Progenitor cell of endocrine pancreas (in vitro differentiated cells): ENCODE measurements at regions not wholly inside any gene's neighbourhood (a gene's known extent, or its start where the extent isn't known, plus 50 kb on each side); places are given as distances from the start of the nearest gene placed in this dataset.

Source experiments
- DNase-seq: peaks from one replicate; pipeline ENCODE4 v3.0.0; 2021; ENCODE audit warnings: low spot score; ENCODE audit not compliant: unreplicated experiment
- H3K27ac Mint-ChIP-seq: 2 replicates; pipeline ENCODE4 v1.8.0; 2021; ENCODE audit warnings: mild to moderate bottlenecking, moderate library complexity, mixed read lengths
- H3K27me3 Mint-ChIP-seq: 2 replicates; pipeline ENCODE4 v1.8.0; 2021; ENCODE audit warnings: mixed read lengths
- H3K36me3 Mint-ChIP-seq: 2 replicates; pipeline ENCODE4 v1.8.0; 2022; ENCODE audit warnings: mixed read lengths; ENCODE audit not compliant: insufficient read depth
- H3K4me1 Mint-ChIP-seq: 2 replicates; pipeline ENCODE4 v1.8.0; 2021; ENCODE audit warnings: low read depth, mixed read lengths
- H3K4me3 Mint-ChIP-seq: 2 replicates; pipeline ENCODE4 v1.8.0; 2021; ENCODE audit warnings: low read depth, mild to moderate bottlenecking, moderate library complexity, mixed read lengths
- H3K9me3 Mint-ChIP-seq: 2 replicates; pipeline ENCODE4 v1.8.0; 2021; ENCODE audit warnings: low read depth, mixed read lengths
- TF ChIP-seq, protein P1 (sequence below): fragments of 200-600 bp; sonication (generic); IDR thresholded peaks from one replicate; pipeline ENCODE4 v1.5.0; 2021; ENCODE audit warnings: antibody characterized with exemption, mild to moderate bottlenecking; ENCODE audit not compliant: unreplicated experiment

DNA sequence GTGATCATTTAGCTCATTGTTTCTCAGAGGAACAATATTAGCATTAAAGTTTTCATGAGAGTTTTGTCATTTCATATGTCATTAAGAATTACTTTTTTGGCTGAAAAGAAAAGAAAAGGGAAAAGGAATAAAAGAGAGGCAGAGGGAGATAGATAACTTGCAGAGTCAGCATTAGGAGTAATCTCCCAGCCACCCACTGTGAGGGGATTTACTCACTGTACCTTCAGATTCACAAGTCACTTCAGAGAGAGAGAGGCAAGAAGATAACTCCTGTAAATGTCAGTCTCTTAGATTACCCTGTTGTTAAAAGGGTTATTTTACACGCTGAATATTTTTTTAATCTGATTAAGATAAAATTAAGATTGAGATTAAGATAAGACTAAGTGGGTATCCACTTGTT, 125.2 kb downstream of the POU4F1 start:
- H3K36me3 Mint-ChIP-seq: no peaks in the 10 kb centered on the region
- TF ChIP-seq, protein P1, sequence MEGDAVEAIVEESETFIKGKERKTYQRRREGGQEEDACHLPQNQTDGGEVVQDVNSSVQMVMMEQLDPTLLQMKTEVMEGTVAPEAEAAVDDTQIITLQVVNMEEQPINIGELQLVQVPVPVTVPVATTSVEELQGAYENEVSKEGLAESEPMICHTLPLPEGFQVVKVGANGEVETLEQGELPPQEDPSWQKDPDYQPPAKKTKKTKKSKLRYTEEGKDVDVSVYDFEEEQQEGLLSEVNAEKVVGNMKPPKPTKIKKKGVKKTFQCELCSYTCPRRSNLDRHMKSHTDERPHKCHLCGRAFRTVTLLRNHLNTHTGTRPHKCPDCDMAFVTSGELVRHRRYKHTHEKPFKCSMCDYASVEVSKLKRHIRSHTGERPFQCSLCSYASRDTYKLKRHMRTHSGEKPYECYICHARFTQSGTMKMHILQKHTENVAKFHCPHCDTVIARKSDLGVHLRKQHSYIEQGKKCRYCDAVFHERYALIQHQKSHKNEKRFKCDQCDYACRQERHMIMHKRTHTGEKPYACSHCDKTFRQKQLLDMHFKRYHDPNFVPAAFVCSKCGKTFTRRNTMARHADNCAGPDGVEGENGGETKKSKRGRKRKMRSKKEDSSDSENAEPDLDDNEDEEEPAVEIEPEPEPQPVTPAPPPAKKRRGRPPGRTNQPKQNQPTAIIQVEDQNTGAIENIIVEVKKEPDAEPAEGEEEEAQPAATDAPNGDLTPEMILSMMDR: no peak
- H3K4me1 Mint-ChIP-seq: no peaks in the 10 kb centered on the region
- H3K9me3 Mint-ChIP-seq: no peaks in the 10 kb centered on the region
- H3K27ac Mint-ChIP-seq: no peak overlapping the region
- no peak overlapping the region for H3K4me3 Mint-ChIP-seq
- no peak for DNase-seq
- peaks cover 19% of the 10 kb centered on the region for H3K27me3 Mint-ChIP-seq

DNA sequence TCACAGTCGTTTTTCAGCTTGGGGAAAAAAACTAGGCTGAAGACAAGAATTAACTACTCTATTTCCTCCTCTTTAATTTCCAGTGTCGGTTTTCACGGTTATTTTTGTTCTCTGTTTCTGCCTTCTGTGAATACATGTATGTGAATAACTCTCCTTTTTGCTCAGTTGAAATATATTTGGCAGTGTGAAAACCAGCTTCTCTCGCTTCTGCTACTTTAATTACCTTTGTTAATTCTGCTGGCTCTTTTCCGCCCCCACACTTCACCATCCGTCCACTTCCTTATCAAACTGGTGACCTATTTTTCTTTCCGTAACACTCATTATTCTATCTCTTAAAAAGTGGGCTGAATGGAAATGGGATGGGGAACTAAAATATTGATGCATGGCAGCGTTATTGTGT, 126.4 kb downstream of the POU4F1 start:
- Mint-ChIP-seq H3K9me3 (no peaks in the 10 kb centered on the region), H3K4me1 (no peaks in the 10 kb centered on the region), H3K36me3 (no peaks in the 10 kb centered on the region), H3K27me3 (peaks cover 19% of the 10 kb centered on the region), H3K4me3 (no peak overlapping the region), H3K27ac (no peak overlapping the region)
- DNase-seq: no peak
- TF ChIP-seq, protein P1: no peak

DNA sequence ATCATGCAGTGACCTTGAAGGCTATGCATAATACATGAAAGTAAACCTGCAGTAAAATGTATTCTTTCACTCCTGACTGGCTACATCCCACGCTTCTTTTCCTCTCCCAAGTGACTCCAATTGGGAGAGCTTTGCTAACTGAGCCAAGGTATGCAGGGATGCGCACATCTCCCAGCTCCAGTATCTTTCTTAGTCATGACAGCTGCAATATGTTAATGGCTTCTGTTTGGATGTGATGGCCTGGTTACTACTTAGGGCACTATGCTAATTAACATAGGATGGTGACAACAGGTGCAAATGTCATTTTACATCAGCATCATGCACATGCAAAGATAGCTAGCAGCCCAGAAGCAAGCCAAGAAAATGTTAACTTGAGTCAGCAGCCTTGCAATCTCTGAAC, 134.7 kb downstream of the POU4F1 start:
- DNase-seq: no peak
- no peaks in the 10 kb centered on the region for H3K9me3 Mint-ChIP-seq
- no peak overlapping the region for H3K4me3 Mint-ChIP-seq
- H3K27ac Mint-ChIP-seq: no peak overlapping the region
- TF ChIP-seq, protein P1: no peak
- no peaks in the 10 kb centered on the region for H3K4me1 Mint-ChIP-seq
- peaks cover 19% of the 10 kb centered on the region for H3K27me3 Mint-ChIP-seq
- no peaks in the 10 kb centered on the region for H3K36me3 Mint-ChIP-seq

DNA sequence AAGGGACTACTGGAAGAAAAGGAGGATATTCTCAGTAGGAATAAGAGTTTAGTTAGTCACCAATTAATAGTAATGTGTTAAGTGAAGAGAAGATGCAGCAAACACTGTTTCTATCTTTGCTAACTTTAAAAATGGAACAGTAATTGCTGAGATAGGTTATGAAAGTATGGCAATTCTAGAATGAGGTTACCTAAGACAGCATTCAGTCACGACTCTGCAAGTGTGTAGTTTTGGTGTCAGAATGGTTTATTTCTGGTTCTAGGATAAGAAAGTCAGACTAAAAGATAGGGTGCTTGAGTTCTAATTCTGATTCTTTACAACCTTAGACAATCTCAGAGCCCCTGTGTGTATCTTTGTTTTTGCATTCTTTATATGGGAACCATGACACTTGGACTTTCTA, 138.1 kb downstream of the POU4F1 start:
- TF ChIP-seq, protein P1: no peak
- Mint-ChIP-seq H3K36me3 (no peaks in the 10 kb centered on the region), H3K27me3 (peaks cover 10% of the 10 kb centered on the region), H3K27ac (no peak overlapping the region), H3K9me3 (no peaks in the 10 kb centered on the region), H3K4me1 (no peaks in the 10 kb centered on the region), H3K4me3 (no peak overlapping the region)
- no peak for DNase-seq

DNA sequence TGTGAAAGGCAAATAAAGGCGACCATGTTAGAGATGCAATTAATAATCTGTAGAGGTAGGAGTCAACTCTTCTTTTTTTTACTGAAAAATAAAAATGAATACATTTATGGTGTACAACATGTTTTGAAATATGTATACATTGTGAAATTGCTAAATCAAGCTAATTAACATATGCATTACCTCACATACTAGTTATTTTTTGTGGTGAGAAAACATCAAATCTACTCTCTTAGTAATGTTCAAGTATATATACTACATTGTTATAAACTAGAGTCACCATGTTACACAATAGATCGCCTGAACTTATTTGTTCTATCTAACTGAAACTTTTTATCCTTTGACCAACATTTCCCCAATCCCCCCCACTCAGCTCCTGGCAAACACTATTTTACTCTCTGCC, 143.2 kb downstream of the POU4F1 start:
- TF ChIP-seq, protein P1: no peak
- no peak for DNase-seq
- no peak overlapping the region for H3K27ac Mint-ChIP-seq
- H3K9me3 Mint-ChIP-seq: no peaks in the 10 kb centered on the region
- no peaks in the 10 kb centered on the region for H3K36me3 Mint-ChIP-seq
- H3K27me3 Mint-ChIP-seq: no peaks in the 10 kb centered on the region
- H3K4me1 Mint-ChIP-seq: no peaks in the 10 kb centered on the region
- no peak overlapping the region for H3K4me3 Mint-ChIP-seq
